H1 (cell line): ENCODE measurements at regions not wholly inside any gene's neighbourhood (a gene's known extent, or its start where the extent isn't known, plus 50 kb on each side); places are given as distances from the start of the nearest gene placed in this dataset.

Experiments
- CTCF ChIP-seq, 3 experiments: IDR thresholded peaks; 1 replicate in 2 of 3; 2 replicates in 1 of 3; pipeline versions ENCODE4 v1.5.1 to v1.6.1; 2011; ENCODE audit warnings: low read length in 3 of 3, mild to moderate bottlenecking in 3 of 3, inconsistent platforms in 2 of 3, low read depth in 1 of 3, moderate library complexity in 1 of 3; ENCODE audit not compliant: insufficient read depth in 1 of 3; ENCODE audit errors: control extremely low read depth in 1 of 3
- EZH2 ChIP-seq: fragments of 200-600 bp; sonication (generic); IDR thresholded peaks from 2 replicates; pipeline ENCODE4 v1.7.1; 2012; ENCODE audit warnings: low read depth, mild to moderate bottlenecking, moderate library complexity, low read length, inconsistent platforms; ENCODE audit not compliant: severe bottlenecking
- HDAC6 ChIP-seq: IDR thresholded peaks from one replicate; pipeline ENCODE4 v1.7.1; 2012; ENCODE audit warnings: low read depth, mild to moderate bottlenecking, inconsistent platforms, low read length, moderate library complexity
- RBBP5 ChIP-seq: IDR thresholded peaks from 2 replicates; pipeline ENCODE4 v1.7.1; 2012; ENCODE audit warnings: low read depth, mild to moderate bottlenecking, inconsistent platforms, low read length, moderate library complexity, borderline replicate concordance
- SP1 ChIP-seq: IDR thresholded peaks from 2 replicates; pipeline ENCODE4 v1.6.1; 2011; ENCODE audit warnings: low read depth, low read length
- ZNF274 ChIP-seq: IDR thresholded peaks from 2 replicates; pipeline ENCODE4 v1.7.0; 2012; ENCODE audit warnings: low read length, borderline replicate concordance; ENCODE audit errors: extremely low read depth

GRCh38 chr9:19640014-19640413 lies 148.8 kb downstream of the SLC24A2 start:
- TF ChIP-seq CTCF (IDR thresholded peaks at IDR 0.05; ENCODE audit: control extremely low read depth in 1 of 3, insufficient read depth in 1 of 3, low read depth in 1 of 3, low read length in 3 of 3) (no peak), EZH2 (no peak), HDAC6 (no peak), ZNF274 (no peak), RBBP5 (no peak), SP1 (no peak)
